ENCODE measurements at regions not wholly inside any gene's neighbourhood (a gene's known extent, or its start where the extent isn't known, plus 50 kb on each side); places are given as distances from the start of the nearest gene placed in this dataset.
"Not testable (repeated sequence)": the region's sequence is repeated elsewhere in the genome, so short reads cannot be mapped to it uniquely, and the experiment has no call there.

GRCh38 chr7:114152314-114152938 is 233.6 kb upstream of the PPP1R3A start:
- Histone ChIP-seq H3K27me3 (ENCODE audit: control insufficient read depth in 2 of 2, insufficient read depth in 2 of 2, low read length in 2 of 2) (no peaks in the 10 kb centered on the region), H3K36me3 (ENCODE audit: control insufficient read depth in 2 of 3, insufficient read depth in 3 of 3, low read length in 3 of 3) (no peaks in the 10 kb centered on the region), H3K9me3 (ENCODE audit: control insufficient read depth in 2 of 3, low read length in 3 of 3) (no peaks in the 10 kb centered on the region), H3K4me1 (ENCODE audit: control insufficient read depth in 2 of 2, insufficient read depth in 2 of 2, low read length in 2 of 2) (no peaks in the 10 kb centered on the region), H3K27ac (ENCODE audit: low read depth, low read length) (no peak overlapping the region), H3K4me3 (ENCODE audit: low read length) (no peak overlapping the region)
- DNase-seq (no peak), ATAC-seq (no peak)
- POLR2A ChIA-PET, result no interaction called here
- H3K4me1 Mint-ChIP-seq, result no peaks in the 10 kb centered on the region
- CTCF ChIA-PET, result no interaction called here
- H3K4me3 Mint-ChIP-seq, result no peak overlapping the region
- intact Hi-C loops (cut with micrococcal nuclease), result no loop called here
- no peaks in the 10 kb centered on the region for H3K27me3 Mint-ChIP-seq
- H3K36me3 Mint-ChIP-seq, result no peaks in the 10 kb centered on the region
- no peak overlapping the region for H3K27ac Mint-ChIP-seq
- H3K9me3 Mint-ChIP-seq, result peaks cover 0 to 3% (median 0%) of the 10 kb centered on the region in 11 donors

DNA sequence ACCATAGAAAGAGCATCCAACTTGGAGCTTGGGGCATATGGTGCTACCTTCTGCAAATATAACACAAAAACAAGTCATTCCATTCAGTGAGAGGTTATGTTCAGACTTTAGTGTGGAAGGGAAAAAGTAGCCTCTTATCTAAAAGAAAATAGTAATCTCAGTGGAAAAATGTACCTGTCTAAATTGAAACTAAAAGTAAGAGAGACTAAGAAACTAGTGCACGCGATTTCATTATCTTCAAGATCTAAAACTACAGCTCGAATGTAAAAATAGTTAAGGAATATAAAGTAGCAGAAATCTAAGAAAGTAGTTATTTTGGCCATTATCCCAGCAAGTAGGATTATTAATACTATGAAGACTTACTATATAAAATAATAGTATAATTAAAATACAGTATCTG is 233.0 kb upstream of the PPP1R3A start:
- H3K4me1 ChIP-seq (ENCODE audit: control insufficient read depth in 2 of 2, insufficient read depth in 2 of 2, low read length in 2 of 2), result no peaks in the 10 kb centered on the region
- Mint-ChIP-seq H3K27ac (no peak overlapping the region), H3K4me1 (no peaks in the 10 kb centered on the region), H3K9me3 (peaks cover 0 to 3% (median 0%) of the 10 kb centered on the region in 11 donors), H3K36me3 (no peaks in the 10 kb centered on the region), H3K4me3 (no peak overlapping the region), H3K27me3 (no peaks in the 10 kb centered on the region)
- POLR2A ChIA-PET, result no interaction called here
- no peaks in the 10 kb centered on the region for H3K9me3 ChIP-seq (ENCODE audit: control insufficient read depth in 2 of 3, low read length in 3 of 3)
- CTCF ChIA-PET, result no interaction called here
- intact Hi-C loops (cut with micrococcal nuclease), result no loop called here
- H3K27me3 ChIP-seq (ENCODE audit: control insufficient read depth in 2 of 2, insufficient read depth in 2 of 2, low read length in 2 of 2), result no peaks in the 10 kb centered on the region
- DNase-seq (no peak), ATAC-seq (no peak)
- H3K36me3 ChIP-seq (ENCODE audit: control insufficient read depth in 2 of 3, insufficient read depth in 3 of 3, low read length in 3 of 3), result no peaks in the 10 kb centered on the region
- H3K4me3 ChIP-seq (ENCODE audit: low read length), result no peak overlapping the region
- no peak overlapping the region for H3K27ac ChIP-seq (ENCODE audit: low read depth, low read length)

DNA sequence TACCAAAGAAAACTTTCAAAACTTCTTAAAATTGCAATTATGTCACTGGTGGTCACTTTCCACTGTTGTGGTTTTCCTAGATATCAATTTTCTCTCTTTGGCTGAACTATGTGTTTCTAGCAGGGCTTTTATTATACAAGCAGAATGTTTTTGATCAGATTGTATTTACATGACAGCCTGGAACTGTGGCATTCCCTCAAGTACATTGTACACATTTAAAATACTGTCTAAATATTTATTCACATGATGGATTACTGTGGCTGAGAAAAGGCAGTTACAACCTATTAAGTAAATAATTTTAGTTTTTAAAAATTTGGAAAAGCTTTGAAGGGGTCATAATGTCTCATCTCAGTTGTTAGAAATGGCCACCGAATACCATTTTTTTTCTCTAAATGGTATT is 231.9 kb upstream of the PPP1R3A start:
- no peaks in the 10 kb centered on the region for H3K9me3 ChIP-seq (ENCODE audit: control insufficient read depth in 2 of 3, low read length in 3 of 3)

GRCh38 chr7:114148779-114149178 is 230.0 kb upstream of the PPP1R3A start:
- ATAC-seq (no peak), DNase-seq (no peak)
- no peaks in the 10 kb centered on the region for H3K27me3 Mint-ChIP-seq
- no peak overlapping the region for H3K27ac Mint-ChIP-seq
- no peaks in the 10 kb centered on the region for H3K4me1 Mint-ChIP-seq
- no peaks in the 10 kb centered on the region for H3K36me3 ChIP-seq (ENCODE audit: control insufficient read depth in 2 of 3, insufficient read depth in 3 of 3, low read length in 3 of 3)
- no peaks in the 10 kb centered on the region for H3K27me3 ChIP-seq (ENCODE audit: control insufficient read depth in 2 of 2, insufficient read depth in 2 of 2, low read length in 2 of 2)
- no peaks in the 10 kb centered on the region for H3K36me3 Mint-ChIP-seq
- H3K27ac ChIP-seq (ENCODE audit: low read depth, low read length), result no peak overlapping the region
- no peaks in the 10 kb centered on the region for H3K4me1 ChIP-seq (ENCODE audit: control insufficient read depth in 2 of 2, insufficient read depth in 2 of 2, low read length in 2 of 2)
- intact Hi-C loops (cut with micrococcal nuclease), result no loop called here
- no peak overlapping the region for H3K4me3 ChIP-seq (ENCODE audit: low read length)
- ChIA-PET POLR2A (no interaction called here), CTCF (no interaction called here)
- no peaks in the 10 kb centered on the region for H3K9me3 ChIP-seq (ENCODE audit: control insufficient read depth in 2 of 3, low read length in 3 of 3)
- H3K4me3 Mint-ChIP-seq, result no peak overlapping the region
- peaks cover 0 to 3% (median 0%) of the 10 kb centered on the region in 11 donors for H3K9me3 Mint-ChIP-seq

More for the DNA sequence above, 231.9 kb upstream of the PPP1R3A start:
- H3K4me1 ChIP-seq (ENCODE audit: control insufficient read depth in 2 of 2, insufficient read depth in 2 of 2, low read length in 2 of 2), result no peaks in the 10 kb centered on the region
- H3K36me3 Mint-ChIP-seq, result no peaks in the 10 kb centered on the region
- no peak overlapping the region for H3K27ac ChIP-seq (ENCODE audit: low read depth, low read length)
- H3K9me3 Mint-ChIP-seq, result peaks cover 0 to 3% (median 0%) of the 10 kb centered on the region in 11 donors
- no peak overlapping the region for H3K4me3 Mint-ChIP-seq
- H3K27ac Mint-ChIP-seq, result no peak overlapping the region
- no peaks in the 10 kb centered on the region for H3K27me3 ChIP-seq (ENCODE audit: control insufficient read depth in 2 of 2, insufficient read depth in 2 of 2, low read length in 2 of 2)
- ATAC-seq, result no peak
- POLR2A ChIA-PET, result no interaction called here
- H3K27me3 Mint-ChIP-seq, result no peaks in the 10 kb centered on the region
- H3K36me3 ChIP-seq (ENCODE audit: control insufficient read depth in 2 of 3, insufficient read depth in 3 of 3, low read length in 3 of 3), result no peaks in the 10 kb centered on the region
- no peak overlapping the region for H3K4me3 ChIP-seq (ENCODE audit: low read length)
- intact Hi-C loops (cut with micrococcal nuclease), result no loop called here
- H3K4me1 Mint-ChIP-seq, result no peaks in the 10 kb centered on the region
- DNase-seq, result no peak
- CTCF ChIA-PET, result no interaction called here

DNA sequence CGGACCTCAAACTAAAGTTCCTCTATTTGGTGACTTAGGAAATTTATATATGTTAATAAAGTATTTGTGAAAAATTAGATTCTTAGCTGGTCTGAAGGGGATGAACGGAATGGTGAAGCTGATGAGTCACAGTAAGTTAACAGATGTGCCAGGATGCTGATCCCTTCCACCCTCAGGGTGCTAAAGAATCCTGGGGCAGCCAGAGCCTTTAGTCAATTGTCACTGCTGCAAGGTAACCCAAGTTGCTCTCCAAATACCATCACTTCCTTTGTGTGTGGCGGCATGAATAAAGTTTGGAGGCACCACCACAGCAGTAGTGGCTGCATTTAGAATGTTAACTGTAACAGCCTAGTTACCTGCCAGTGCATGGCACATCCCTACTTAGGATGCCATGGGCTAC is 222.6 kb upstream of the PPP1R3A start:
- ATAC-seq (no peak), DNase-seq (no peak)
- Histone ChIP-seq H3K36me3 (ENCODE audit: control insufficient read depth in 2 of 3, insufficient read depth in 3 of 3, low read length in 3 of 3) (no peaks in the 10 kb centered on the region), H3K4me3 (ENCODE audit: low read length) (no peak overlapping the region), H3K27me3 (ENCODE audit: control insufficient read depth in 2 of 2, insufficient read depth in 2 of 2, low read length in 2 of 2) (no peaks in the 10 kb centered on the region), H3K4me1 (ENCODE audit: control insufficient read depth in 2 of 2, insufficient read depth in 2 of 2, low read length in 2 of 2) (no peaks in the 10 kb centered on the region), H3K27ac (ENCODE audit: low read depth, low read length) (no peak overlapping the region), H3K9me3 (ENCODE audit: control insufficient read depth in 2 of 3, low read length in 3 of 3) (no peaks in the 10 kb centered on the region)
- H3K4me1 Mint-ChIP-seq, result no peaks in the 10 kb centered on the region
- H3K36me3 Mint-ChIP-seq, result no peaks in the 10 kb centered on the region
- no peaks in the 10 kb centered on the region for H3K27me3 Mint-ChIP-seq
- H3K9me3 Mint-ChIP-seq, result peaks cover 0 to 1% (median 0%) of the 10 kb centered on the region in 11 donors
- intact Hi-C loops (cut with micrococcal nuclease), result no loop called here
- no peak overlapping the region for H3K27ac Mint-ChIP-seq
- POLR2A ChIA-PET, result no interaction called here
- H3K4me3 Mint-ChIP-seq, result no peak overlapping the region
- CTCF ChIA-PET, result no interaction called here

GRCh38 chr7:114140561-114140960 is 221.8 kb upstream of the PPP1R3A start:
- ChIA-PET CTCF (no interaction called here), POLR2A (no interaction called here)
- Histone ChIP-seq H3K27me3 (ENCODE audit: control insufficient read depth in 2 of 2, insufficient read depth in 2 of 2, low read length in 2 of 2) (no peaks in the 10 kb centered on the region), H3K9me3 (ENCODE audit: control insufficient read depth in 2 of 3, low read length in 3 of 3) (no peaks in the 10 kb centered on the region), H3K36me3 (ENCODE audit: control insufficient read depth in 2 of 3, insufficient read depth in 3 of 3, low read length in 3 of 3) (no peaks in the 10 kb centered on the region), H3K4me3 (ENCODE audit: low read length) (no peak overlapping the region), H3K4me1 (ENCODE audit: control insufficient read depth in 2 of 2, insufficient read depth in 2 of 2, low read length in 2 of 2) (no peaks in the 10 kb centered on the region), H3K27ac (ENCODE audit: low read depth, low read length) (no peak overlapping the region)
- Mint-ChIP-seq H3K4me3 (no peak overlapping the region), H3K36me3 (no peaks in the 10 kb centered on the region), H3K27me3 (no peaks in the 10 kb centered on the region), H3K27ac (no peak overlapping the region), H3K4me1 (no peaks in the 10 kb centered on the region), H3K9me3 (no peaks in the 10 kb centered on the region)
- DNase-seq, result no peak
- intact Hi-C loops (cut with micrococcal nuclease), result no loop called here
- ATAC-seq, result no peak

DNA sequence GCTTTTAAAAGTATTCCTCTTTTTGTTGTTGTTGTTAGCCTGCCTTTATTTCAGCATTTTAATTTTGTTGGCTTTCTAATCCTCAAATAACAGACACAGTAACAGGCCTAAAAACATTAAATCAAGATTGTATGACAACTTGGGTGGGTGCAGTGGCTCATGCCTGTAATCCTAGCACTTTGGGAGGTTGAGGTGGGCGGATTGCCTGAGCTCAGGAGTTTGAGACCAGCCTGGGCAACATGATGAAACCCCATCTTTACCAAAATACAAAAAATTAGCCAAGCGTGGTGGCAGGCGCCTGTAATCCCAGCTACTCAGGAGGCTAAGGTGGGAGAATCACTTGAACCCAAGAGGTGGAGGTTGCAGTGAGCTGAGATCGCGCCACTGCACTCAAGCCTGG is 220.9 kb upstream of the PPP1R3A start:
- POLR2A ChIA-PET; H3K4me3 ChIP-seq (ENCODE audit: low read length); H3K27ac Mint-ChIP-seq; intact Hi-C loops (cut with micrococcal nuclease); ATAC-seq; H3K27me3 ChIP-seq (ENCODE audit: control insufficient read depth in 2 of 2, insufficient read depth in 2 of 2, low read length in 2 of 2); CTCF ChIA-PET; H3K4me1 ChIP-seq (ENCODE audit: control insufficient read depth in 2 of 2, insufficient read depth in 2 of 2, low read length in 2 of 2); H3K4me3 Mint-ChIP-seq; H3K27me3 Mint-ChIP-seq; H3K4me1 Mint-ChIP-seq; H3K9me3 ChIP-seq (ENCODE audit: control insufficient read depth in 2 of 3, low read length in 3 of 3); H3K27ac ChIP-seq (ENCODE audit: low read depth, low read length); H3K36me3 Mint-ChIP-seq; H3K9me3 Mint-ChIP-seq; H3K36me3 ChIP-seq (ENCODE audit: control insufficient read depth in 2 of 3, insufficient read depth in 3 of 3, low read length in 3 of 3); DNase-seq: not testable (repeated sequence)
